ENCODE measurements at regions not wholly inside any gene's neighbourhood (a gene's known extent, or its start where the extent isn't known, plus 50 kb on each side); places are given as distances from the start of the nearest gene placed in this dataset.

DNA sequence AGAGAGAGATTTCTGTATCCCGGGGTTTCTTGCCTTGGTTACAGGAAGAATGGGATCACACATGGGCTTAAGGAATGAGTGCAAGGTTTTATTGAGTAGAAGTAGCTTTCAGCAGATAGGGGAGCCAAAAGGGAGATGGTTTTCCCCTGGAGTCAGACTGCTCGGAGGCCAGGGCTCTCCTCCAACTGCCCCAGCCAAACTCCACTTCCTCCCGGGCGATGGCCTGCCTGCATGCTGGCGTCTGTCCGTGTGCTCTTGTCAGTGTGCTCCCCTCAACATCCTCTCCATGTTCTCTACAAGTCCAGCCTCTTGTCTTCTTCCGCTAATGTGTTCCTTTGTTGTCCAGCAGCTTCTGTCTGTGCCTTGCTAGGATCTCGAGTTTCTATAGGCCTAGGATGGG is 421.3 kb upstream of the ADGRL2 start:
- no peak for DNase-seq

DNA sequence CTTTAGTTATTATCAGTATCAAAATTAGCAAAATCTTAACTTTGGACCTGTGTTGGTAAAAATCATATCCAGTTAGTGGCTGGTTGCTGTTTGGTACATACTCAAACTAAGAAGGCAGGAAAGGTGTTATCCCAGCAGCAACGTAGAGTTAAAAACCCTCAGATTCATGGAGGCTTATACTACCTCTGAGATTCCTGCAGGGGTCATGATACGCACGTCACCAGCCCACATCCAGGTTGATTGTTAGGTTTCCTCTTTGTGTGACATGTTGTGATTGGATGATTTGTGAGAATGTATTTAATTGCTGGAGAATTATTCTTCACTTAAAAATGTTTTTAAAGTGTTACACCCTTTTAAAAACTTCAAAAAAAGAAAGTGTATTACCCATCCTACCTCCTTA is 423.3 kb upstream of the ADGRL2 start:
- no peak for DNase-seq

DNA sequence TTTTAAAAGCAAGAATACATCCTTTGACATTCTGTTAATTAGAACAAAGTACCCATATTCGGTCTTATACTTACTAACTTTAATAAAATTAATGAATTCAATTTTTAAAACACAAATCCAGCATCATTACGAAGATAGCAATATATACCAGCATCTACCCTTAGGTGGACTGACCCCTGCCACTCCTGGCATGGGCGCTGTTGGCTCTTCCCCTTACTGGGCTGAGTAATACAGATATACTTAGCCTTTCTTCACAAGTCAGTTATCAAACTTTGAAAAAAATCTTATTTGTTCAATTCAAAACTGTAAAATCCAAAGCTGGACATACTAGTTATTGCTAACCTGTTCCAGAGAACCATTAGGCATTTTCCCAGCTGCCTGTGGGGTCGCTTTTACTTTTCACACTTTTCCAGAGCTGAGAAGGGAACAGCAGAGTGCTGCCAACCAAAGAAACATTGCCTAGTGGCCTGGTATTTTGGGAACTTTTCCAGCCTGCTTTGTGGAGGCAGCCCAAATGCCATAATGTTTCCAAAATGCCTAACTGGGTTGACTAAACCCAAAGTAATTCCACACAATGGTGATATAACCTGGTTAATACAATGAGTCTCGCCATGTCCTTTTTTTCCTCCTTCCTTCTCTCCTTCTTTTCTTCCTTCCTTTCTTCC is 424.7 kb upstream of the ADGRL2 start:
- DNase-seq, result no peak

GRCh38 chr1:81374481-81374880 is 426.3 kb upstream of the ADGRL2 start:
- DNase-seq, result no peak

DNA sequence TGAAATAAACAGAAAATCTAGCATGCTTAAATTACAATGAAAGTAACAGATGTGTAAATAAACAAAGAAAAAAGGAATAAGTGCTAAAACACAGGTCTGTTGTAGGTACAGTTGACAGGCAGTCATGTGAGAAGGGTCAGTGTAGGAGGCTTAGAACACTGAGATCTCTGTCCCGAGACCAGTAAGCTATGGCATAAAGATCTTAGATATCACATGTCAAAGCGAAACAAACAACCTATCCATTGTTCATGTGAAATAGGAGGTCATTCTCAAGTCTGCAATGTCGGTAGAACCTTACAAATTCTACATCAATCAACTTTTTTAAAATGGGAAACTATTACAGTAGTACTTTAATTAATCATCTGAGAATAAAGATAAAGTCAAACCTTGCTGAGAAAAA is 428.9 kb upstream of the ADGRL2 start:
- DNase-seq, result no peak

DNA sequence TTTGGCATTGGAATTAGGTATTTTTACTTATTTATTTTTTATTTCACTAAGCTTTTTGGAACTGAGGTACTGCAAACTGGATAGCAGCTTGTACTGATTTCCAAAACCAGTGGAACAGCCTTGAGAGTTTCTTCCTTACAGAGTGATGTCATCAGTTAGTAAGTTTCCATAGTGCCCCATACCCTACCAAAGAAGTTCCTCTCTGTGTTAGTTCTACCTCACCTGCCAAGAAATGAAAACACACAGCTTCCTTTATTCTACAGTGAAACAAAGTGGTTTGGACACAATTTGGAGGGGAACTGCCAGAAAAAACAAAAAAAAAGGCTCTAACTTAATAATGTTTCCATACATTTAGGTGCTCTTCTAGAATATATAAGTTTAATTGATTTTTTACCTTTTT is 430.9 kb upstream of the ADGRL2 start:
- DNase-seq, result no peak

- no peak for DNase-seq
Observed at GRCh38 chr1:81366173-81366572, 434.6 kb upstream of the ADGRL2 start.

DNA sequence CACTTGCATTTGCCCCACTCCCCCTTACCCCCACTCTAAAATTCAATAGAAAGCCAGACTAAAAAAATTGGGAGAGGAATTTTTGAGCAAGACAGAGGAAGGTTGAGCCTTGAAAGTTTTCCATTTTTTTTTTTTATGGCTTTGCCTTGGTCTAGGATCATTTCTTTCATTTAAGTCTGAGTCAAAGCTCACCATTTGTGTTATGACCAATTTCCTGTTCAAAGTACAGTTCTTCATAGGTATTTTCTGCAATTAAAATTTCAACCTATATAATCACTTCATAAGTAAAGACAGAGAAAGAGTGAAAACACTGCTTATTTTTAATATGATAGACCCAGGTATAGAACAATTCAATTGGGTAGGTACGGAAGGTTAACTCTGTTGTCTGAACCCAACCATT is 436.6 kb upstream of the ADGRL2 start:
- DNase-seq, result no peak

- no peak for DNase-seq
Observed at GRCh38 chr1:81358151-81358550, 442.6 kb upstream of the ADGRL2 start.

GRCh38 chr1:81351864-81352263 is 448.9 kb upstream of the ADGRL2 start:
- peak; percentile 85 for DNase-seq

- peak; percentile 11 for DNase-seq
Observed at GRCh38 chr1:81349194-81349965, 451.4 kb upstream of the ADGRL2 start.

GRCh38 chr1:81345110-81345509 is 455.6 kb upstream of the ADGRL2 start:
- no peak for DNase-seq

DNA sequence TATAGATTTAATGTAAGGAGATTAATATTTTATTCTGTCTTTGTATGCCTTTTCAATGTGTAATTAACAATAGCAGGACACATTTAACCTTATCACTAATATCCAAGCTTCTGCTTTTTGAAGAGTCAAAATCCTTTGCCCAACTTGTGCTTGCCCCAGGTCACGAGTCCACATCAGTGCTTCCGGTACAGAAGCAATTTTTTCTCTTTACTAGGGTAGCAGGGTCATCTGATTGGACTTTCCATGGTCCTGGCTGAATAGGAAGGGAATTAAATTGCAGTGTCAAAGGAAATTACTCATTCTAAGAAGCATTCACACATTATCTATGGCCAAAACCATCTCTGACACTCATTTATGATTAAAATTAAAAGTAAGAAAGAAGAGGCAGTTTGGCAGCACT is 460.5 kb upstream of the ADGRL2 start:
- DNase-seq, result no peak

DNA sequence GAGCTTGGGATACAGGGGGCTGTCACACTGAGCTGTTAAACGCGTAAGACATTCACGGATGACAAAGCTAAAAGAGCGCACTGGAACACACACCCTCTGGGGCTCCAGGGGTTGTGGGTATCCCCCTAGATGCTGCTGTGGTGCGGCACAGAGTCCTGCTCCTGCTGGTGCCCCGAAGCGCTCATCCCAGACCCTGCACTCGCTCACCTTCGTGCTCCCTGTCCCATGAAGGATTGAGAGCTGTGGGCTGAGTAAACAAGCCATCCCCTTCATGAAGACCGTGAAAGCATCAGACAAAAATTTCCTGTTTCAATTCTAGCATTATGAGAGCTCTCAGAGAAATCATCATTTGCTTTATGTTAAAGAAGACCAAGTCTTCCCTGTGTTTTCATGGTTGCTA is 463.5 kb upstream of the ADGRL2 start:
- no peak for DNase-seq

DNA sequence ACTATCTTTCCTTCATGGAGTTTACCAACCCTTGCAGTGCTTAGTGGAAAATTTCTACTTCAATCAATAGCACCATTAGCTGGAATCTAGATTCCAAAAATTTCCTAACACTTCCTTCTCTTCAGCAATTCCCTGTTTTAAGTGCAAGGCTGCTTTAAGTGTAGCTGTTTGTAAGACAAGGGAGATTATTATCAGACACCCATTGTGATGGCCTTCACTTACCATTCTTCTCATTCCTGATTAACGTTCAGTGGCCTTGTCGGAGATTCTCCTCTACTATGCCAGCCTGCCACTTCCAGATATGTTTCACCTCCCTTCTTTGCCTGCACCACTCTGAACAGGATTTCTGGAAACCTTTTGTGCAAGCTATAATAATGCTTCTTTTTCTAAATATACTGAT is 464.9 kb upstream of the ADGRL2 start:
- no peak for DNase-seq

DNA sequence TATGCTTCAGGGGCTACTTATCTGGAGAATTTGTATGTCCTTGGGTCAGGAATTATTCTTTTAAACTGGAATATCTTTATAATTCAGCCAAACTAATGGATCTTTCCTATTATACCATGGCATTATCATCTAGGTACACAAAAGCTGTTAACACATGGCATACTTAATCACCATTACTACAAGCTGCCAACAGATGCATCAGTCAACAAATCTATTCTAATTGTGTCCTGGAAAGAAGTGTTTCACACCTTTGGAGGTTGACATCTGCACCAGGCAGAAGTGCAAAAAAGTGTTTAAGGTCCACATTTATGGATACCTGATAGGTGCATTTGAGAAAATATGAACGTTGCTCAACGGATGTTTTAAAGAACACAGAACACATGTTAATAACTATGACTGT is 470.2 kb upstream of the ADGRL2 start:
- peak; percentile 31 for DNase-seq

- no peak for DNase-seq
Observed at GRCh38 chr1:81330111-81330510, 470.6 kb upstream of the ADGRL2 start.

DNA sequence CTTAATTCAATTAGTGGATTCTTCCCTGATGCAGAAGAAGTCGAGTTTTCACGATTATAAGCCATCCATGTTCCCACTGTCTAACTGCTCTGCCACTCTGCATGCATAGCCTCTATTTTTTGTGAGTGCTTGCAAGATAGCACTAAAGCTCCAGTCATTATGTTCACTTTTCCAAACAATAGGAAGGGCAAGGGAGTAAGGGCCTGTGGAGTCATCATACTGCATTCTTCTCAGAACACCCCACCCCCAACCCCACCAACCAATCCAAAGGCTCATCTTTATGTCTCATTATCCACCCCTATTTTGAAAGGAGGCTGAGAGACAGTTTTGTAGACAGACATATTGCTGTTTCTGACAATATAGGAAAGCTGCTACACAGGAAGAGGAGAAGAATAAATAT is 471.7 kb upstream of the ADGRL2 start:
- no peak for DNase-seq

DNA sequence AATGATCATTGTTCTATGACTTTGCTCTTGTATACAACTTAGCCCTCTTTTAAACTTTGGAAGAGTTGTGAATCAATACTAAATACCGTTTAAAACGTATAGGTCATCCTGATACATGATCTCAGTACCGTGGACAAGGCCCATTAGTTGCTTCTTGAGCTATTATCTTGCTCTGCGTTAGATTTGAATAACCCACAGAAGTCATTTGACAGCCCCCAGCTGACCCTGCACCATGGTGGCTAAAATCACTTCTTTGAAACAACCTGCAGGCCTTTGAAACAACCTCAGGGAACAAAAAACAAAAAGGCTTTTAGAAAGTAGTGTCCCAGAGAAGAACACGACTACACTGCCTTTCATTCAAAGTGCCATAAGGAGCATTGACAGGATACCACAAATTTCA is 473.0 kb upstream of the ADGRL2 start:
- DNase-seq, result no peak

GRCh38 chr1:81327103-81327710 is 473.5 kb upstream of the ADGRL2 start:
- DNase-seq, result no peak

- DNase-seq, result no peak
Observed at GRCh38 chr1:81326212-81326611, 474.5 kb upstream of the ADGRL2 start.

- no peak for DNase-seq
Observed at GRCh38 chr1:81325397-81325796, 475.3 kb upstream of the ADGRL2 start.

DNA sequence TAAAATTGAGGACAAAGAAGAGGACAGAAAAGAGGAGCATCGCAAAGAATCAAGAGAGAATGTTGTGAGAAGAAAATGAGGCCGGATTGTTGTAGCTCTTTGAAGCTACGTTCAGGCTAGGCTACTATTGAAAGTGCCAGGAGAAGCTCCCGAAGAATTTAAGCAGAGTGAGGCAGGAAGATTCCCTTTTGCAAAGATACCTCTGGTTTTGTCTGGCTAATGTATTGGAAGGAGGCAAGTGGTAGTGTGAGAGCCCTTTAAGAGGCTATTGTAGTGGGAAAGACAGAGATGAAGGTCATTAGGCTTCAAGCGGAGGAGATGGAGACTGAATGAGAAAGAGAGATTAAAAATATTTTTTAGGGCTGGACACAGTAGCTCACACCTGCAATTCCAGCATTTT is 476.9 kb upstream of the ADGRL2 start:
- no peak for DNase-seq

- DNase-seq, result no peak
Observed at GRCh38 chr1:81317191-81317590, 483.5 kb upstream of the ADGRL2 start.

Data from NCI-H1105 treated with DMSO at 0.1 percent for 48 hours (cell line).